ENCODE measurements at regions not wholly inside any gene's neighbourhood (a gene's known extent, or its start where the extent isn't known, plus 50 kb on each side); places are given as distances from the start of the nearest gene placed in this dataset.
"Not testable (repeated sequence)": the region's sequence is repeated elsewhere in the genome, so short reads cannot be mapped to it uniquely, and the experiment has no call there.

DNA sequence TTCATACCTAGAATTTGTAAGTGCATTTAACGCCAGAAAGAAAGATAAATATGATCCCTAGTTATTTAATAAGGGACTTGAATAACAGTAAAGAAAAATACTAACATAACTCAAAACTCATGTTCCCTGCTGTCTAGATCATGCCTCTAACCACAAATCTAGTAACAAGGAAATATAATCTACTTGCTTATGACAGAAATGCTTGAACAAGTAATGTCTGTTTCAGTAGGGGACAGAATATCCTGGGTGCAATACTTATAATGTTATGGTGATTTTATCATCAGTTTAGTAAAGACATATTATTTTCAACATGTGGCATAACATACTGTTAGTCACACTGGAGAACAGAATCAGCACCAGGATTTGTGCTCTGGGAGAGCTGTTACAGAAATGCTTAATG is 861.9 kb upstream of the SLITRK1 start:
- DNase-seq (ENCODE audit: low read depth), result no peak

DNA sequence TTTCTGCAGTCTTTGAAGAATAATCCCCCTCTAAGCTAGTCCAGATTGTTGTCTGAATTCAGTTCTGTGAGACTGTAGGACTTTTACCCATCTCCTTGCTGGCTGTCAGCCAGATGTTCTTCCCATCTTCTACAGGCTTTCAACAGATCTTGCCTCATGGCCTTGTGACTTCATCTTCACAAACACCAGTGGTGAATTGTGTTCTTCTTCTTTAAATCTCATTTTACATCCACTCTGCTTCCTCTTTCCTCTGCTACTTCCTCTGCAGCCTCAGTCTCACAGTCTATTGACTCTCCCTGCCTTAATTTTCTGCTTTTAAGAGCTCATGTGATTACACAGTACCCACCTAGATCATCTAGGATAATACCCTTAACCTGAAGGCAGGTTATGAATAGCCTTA is 859.0 kb upstream of the SLITRK1 start:
- no peak for DNase-seq (ENCODE audit: low read depth)

- no peak for DNase-seq (ENCODE audit: low read depth)
Measured at GRCh38 chr13:84739021-84739420, 856.7 kb upstream of the SLITRK1 start.

- DNase-seq (ENCODE audit: low read depth), result no peak
Measured at GRCh38 chr13:84737661-84738060, 855.4 kb upstream of the SLITRK1 start.

DNA sequence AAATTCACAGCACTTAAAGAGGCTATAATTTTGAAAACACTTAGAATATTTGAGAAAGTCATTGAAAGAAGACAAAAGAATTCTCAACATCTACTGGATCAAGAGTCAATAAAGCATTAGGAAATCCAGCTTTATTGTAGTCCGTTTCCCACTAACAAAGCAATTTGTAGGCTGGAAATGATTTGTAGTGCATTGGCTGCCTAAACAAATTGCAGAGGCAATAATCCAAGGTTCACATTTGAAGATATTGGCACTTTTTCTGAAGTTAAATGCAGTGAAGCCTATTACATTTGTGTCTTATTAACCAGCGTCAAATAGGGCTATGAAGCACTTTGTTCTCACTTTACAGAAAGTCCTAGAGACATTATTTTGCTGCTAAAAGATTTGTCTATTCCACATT is 848.1 kb upstream of the SLITRK1 start:
- no peak for DNase-seq (ENCODE audit: low read depth)

GRCh38 chr13:84705982-84706710 is 823.9 kb upstream of the SLITRK1 start:
- DNase-seq (ENCODE audit: low read depth), result no peak

DNA sequence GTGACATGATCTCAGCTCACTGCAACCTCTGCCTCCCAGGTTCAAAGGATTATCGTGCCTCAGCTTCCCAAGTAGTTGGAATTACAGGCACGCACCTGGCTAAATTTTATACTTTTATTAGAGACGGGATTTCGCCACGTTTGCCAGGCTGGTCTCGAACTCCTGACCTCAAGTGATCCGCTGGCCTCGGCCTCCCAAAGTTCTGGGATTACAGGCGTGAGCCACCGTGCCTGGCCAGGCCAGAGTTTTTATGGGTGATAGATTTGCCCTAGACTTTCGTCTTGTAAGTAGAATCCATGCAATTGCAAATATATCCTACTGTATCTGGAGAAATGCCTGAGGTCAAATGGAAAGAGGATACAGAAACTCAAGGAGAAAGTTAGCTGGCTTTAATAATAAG is 819.9 kb upstream of the SLITRK1 start:
- DNase-seq (ENCODE audit: low read depth), result no peak

DNA sequence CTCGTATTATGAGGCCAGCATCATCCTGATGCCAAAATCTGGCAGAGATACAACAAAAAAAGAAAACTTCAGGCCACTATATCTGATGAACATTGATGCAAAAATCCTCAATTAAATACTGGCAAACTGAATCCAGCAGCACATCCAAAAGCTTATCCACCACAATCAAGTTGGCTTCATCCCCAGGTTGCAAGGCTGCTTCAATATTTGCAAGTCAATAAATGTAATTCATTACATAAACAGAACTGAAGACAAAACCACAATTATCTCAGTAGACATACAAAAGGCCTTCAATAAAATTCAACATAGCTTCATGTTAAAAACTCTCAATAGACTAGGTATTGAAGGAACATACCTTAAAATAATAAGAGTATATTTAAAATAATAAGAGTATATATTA is 815.3 kb upstream of the SLITRK1 start:
- DNase-seq (ENCODE audit: low read depth), result not testable (repeated sequence)

DNA sequence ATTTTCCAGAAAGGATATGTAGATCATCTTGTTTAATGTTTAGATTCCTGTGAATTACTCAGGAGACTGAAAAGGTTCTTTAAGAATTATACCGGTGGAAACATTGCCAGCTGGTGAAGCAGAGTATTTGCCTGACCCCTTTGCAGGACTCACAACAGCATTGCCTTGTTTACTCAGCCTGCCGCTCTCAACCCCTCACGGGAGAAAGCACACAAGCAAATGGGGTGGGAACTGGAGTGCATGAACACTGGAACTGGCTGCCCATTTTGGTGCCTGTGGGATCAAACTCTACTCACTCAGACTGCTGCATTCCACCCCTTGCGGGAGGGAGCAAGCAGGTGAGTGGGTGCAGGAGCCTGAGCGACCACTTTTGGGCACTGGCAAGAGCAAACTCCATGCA is 804.7 kb upstream of the SLITRK1 start:
- DNase-seq (ENCODE audit: low read depth), result no peak

DNA sequence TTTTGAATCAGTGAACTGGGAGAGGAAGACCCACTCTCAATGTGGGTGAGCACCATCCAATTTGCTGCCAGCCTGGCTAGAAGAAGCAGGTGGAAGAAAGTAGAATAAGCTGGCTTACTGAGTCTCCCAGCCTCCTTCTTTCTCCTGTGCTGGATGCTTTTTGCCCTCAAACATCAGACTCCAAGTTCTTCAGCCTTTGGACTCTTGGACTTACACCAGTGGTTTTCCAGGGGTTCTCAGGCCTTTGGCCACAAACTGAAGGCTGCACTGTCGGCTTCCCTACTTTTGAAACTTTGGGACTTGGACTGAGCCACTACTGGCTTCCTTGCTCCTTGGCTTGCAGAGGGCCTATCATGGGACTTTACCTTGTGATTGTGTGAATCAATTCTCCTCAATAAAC is 804.2 kb upstream of the SLITRK1 start:
- no peak for DNase-seq (ENCODE audit: low read depth)

DNA sequence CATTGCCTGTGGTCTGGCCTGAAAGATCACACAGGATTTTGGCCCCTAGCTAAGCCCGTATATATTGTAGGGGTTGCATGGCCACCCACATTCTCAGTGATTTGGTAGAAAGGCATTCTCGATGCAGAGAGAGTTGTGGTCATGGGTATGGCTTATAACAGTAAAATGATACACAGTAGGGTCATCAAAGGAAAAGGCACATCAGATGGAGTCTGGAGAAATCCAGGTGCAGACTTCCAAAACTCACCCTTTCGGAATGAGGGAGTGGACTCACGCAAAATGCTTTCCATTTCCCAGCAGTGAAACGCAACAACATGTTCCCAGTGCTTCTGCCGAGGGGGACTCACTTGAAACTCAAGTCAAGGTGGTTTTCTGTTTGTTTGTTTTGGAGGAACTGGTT is 802.5 kb upstream of the SLITRK1 start:
- DNase-seq (ENCODE audit: low read depth), result no peak

DNA sequence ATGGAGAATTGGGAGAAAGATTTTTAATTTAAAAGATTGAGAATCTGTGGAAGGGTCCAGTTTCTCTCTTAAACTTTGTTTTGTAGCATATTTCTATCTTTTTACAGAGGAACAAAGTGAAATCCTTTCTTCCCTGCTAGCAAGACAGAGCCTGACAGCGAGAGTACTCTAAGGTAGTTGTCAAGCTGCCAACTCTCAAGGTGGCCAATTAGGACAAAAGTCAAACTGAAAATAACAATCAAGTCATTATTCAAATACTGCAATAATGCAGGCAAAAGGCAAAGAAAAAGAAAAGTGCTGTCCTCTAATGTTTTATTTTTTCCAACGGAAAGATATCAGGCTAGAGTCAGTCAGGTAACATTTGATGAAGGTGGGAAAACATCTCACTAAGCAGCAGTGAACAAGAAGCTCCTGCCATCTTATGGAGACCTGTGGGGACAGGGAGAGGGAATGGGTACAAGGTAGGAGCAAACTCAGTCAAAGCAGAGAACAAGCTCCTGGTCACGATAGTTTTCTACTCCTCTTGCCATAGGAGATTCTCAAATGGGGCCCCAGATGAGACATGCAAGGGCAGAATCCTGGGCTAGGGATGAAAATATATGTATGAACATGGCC is 801.9 kb upstream of the SLITRK1 start:
- no peak for DNase-seq (ENCODE audit: low read depth)

GRCh38 chr13:84683448-84683847 is 801.2 kb upstream of the SLITRK1 start:
- no peak for DNase-seq (ENCODE audit: low read depth)

DNA sequence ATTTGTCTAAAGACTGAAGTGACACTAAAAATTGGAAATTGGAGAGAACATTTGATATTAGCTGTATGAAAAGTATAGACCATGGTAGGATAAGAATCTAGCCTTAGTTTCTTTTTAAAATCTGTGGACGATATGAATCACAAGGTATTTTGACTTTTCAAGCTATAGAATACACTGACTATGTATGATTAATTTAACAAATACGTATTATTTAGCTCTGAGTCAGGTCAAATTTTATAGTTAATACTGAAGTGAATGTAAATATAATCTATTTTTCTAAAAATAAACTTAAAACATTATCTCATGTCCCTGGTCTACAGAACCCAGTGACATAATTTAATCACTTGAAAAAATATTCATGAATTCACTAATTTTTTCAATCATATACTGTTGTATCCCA is 795.6 kb upstream of the SLITRK1 start:
- DNase-seq (ENCODE audit: low read depth), result no peak

- DNase-seq (ENCODE audit: low read depth), result no peak
Measured at GRCh38 chr13:84672616-84673015, 790.3 kb upstream of the SLITRK1 start.

GRCh38 chr13:84670245-84670644 is 788.0 kb upstream of the SLITRK1 start:
- DNase-seq (ENCODE audit: low read depth), result no peak

DNA sequence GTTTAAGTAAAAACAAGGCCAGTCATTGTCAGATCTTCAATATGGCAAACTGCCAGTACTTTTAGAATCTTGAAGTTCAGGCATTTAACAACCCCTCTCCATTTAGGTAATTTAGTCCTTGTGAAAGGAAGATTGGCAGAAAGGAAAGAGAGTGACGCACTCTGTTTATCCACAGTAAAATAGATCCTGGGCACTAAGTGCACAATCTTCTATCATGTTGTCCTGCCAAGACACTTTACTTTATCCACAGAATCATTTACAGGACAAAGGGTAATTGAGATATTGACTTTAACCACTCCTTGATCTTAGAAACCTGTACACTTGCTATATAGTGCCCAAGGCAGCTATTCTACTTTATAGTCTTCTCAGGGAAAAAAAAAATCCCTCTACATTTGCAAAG is 786.4 kb upstream of the SLITRK1 start:
- no peak for DNase-seq (ENCODE audit: low read depth)

DNA sequence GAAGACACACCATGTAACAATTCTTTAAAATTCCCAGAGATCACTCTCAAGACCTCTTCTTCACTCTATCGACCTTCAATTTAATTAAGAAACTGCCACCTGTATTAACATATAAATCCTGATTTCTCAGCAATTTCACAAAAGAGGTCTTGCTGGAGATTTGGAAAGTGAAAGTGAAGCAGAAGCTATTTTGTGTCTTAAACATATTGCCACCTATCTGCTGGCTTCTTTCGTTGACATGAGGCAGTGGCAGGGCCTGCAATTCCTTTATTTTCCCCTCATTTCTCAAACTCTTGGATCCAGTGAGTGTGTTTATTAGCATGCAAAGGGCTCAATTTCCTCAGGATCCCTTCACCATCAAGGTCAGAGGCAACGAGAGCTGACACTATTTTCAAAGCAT is 780.2 kb upstream of the SLITRK1 start:
- no peak for DNase-seq (ENCODE audit: low read depth)

- no peak for DNase-seq (ENCODE audit: low read depth)
Measured at GRCh38 chr13:84661718-84662117, 779.4 kb upstream of the SLITRK1 start.

DNA sequence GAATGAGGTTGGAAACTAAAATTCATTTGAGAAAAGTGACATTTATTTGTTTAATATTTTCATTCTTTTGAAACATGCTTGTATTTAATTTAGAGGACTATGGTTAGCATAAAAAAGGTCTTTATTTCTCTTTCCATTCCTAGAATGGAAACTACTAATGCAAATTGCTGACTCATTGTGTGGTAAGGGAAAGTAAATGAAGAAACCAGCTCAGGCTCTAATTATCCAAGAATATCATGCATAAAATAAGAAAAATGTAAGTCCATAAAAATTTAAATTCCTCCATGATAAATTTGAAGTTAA is 777.0 kb upstream of the SLITRK1 start:
- no peak for DNase-seq (ENCODE audit: low read depth)

GRCh38 chr13:84658491-84659358 is 776.5 kb upstream of the SLITRK1 start:
- DNase-seq (ENCODE audit: low read depth), result no peak

DNA sequence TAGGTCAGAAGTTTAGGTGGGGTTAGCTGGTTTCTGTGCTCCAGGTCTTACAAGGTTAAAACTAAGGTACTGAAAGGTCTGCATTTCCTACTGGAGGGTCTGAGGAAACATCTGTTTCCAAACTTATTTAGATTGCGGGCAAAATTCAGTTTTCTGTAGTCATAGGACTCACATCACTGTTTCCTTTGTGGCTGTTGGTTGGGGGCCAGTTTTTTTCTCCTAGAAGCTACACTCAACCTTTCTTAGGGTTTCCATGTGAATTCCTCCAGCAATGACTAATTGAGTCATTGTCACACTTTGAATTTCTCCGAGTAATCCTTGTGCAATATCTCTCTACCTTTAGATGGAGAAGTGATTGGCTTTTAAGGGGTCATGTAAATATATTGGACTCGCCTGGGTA is 773.4 kb upstream of the SLITRK1 start:
- DNase-seq (ENCODE audit: low read depth), result no peak

DNA sequence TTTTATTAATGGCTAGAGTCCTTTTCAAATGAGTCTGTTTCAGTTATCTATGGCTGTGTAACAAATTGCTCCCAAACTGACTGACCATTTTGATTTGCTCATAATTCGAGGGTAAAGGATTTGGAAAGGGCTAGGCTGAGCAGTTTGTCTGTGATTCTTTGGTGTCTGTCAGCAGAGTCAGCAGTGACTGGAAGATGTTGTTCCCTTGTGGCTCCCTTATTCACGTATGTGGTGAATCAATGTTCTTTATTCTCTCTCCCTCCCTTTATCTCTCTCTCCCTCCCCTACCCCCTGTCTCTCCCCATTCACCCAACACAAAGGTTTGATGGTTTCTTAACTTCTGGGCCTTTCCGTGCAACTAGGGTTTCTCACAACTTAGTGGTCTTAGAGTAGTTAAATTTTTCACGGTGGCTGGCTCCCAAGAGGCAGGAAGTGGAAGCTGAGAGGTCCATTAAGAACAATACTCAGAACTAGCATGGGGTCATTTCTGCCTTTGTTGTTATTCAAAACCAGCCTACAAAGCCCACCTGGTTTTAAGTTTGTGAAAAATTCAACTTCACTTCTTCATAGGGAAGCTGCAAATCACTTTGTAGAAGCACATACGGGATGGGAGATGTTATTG is 772.5 kb upstream of the SLITRK1 start:
- no peak for DNase-seq (ENCODE audit: low read depth)

Data from HS-5 (cell line).